ENCODE measurements at regions not wholly inside any gene's neighbourhood (a gene's known extent, or its start where the extent isn't known, plus 50 kb on each side); places are given as distances from the start of the nearest gene placed in this dataset.

- Histone ChIP-seq H3K9me2 (replicated peaks; ENCODE audit: low read depth, low read length) (no peaks in the 10 kb centered on the region), H3K36me3 (ENCODE audit: insufficient read depth, low read length) (no peaks in the 10 kb centered on the region), H3K4me1 (ENCODE audit: insufficient read depth, low read length, poor library complexity, severe bottlenecking) (no peaks in the 10 kb centered on the region), H3K4me3 (ENCODE audit: low read length, poor library complexity, severe bottlenecking) (no peak overlapping the region), H3K9ac (ENCODE audit: low read depth, low read length, poor library complexity, severe bottlenecking) (no peak overlapping the region), H3K27me3 (ENCODE audit: insufficient read depth, low read length, poor library complexity, severe bottlenecking) (no peaks in the 10 kb centered on the region), H4K20me1 (ENCODE audit: insufficient read depth, low read length, poor library complexity, severe bottlenecking) (no peaks in the 10 kb centered on the region), H3K79me2 (ENCODE audit: insufficient read depth, low read length) (no peaks in the 10 kb centered on the region), H2AFZ (ENCODE audit: low read length) (no peak overlapping the region), H3F3A (ENCODE audit: low read depth) (no peaks in the 10 kb centered on the region), H3K4me2 (ENCODE audit: low read depth, low read length, poor library complexity, severe bottlenecking) (no peak overlapping the region), H3K9me3 (ENCODE audit: insufficient read depth, low read depth, low read length) (no peaks in the 10 kb centered on the region)
- TF ChIP-seq CTCF (conservative IDR thresholded peaks at IDR 0.05; ENCODE audit: low read length) = no peak
- TF ChIP-seq EZH2phosphoT487 (IDR thresholded peaks at IDR 0.05; ENCODE audit: borderline replicate concordance) = no peak
These were observed 430.1 kb upstream of the USP24 start for GRCh38 chr1:55645270-55645669.

DNA sequence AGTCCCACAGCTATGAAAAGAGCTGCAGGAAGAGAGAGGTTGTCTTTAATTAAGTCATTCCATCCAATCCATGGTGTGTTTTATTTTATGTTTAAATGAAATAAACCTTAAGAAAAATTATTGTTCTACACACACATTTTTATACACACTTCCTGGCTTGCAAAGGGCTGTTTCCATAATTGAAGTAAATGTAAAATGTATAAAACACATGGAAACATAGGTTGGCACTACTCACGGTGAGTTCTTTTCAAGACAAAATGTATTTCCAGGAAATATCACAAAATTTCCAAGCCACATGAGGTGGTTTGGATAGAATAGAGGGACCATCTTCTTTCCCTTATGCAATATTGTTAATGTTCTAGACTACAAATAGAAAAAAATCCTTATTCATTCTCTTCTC lies 426.8 kb upstream of the USP24 start:
- H3K36me3 ChIP-seq (ENCODE audit: insufficient read depth, low read length) = no peaks in the 10 kb centered on the region
- H3K4me3 ChIP-seq (ENCODE audit: low read length, poor library complexity, severe bottlenecking) = no peak overlapping the region
- no peak overlapping the region for H3K9ac ChIP-seq (ENCODE audit: low read depth, low read length, poor library complexity, severe bottlenecking)
- no peaks in the 10 kb centered on the region for H4K20me1 ChIP-seq (ENCODE audit: insufficient read depth, low read length, poor library complexity, severe bottlenecking)
- H3K79me2 ChIP-seq (ENCODE audit: insufficient read depth, low read length) = no peaks in the 10 kb centered on the region
- H3K9me3 ChIP-seq (ENCODE audit: insufficient read depth, low read depth, low read length) = no peaks in the 10 kb centered on the region
- H3K4me2 ChIP-seq (ENCODE audit: low read depth, low read length, poor library complexity, severe bottlenecking) = no peak overlapping the region
- H3F3A ChIP-seq (ENCODE audit: low read depth) = no peaks in the 10 kb centered on the region
- H2AFZ ChIP-seq (ENCODE audit: low read length) = no peak overlapping the region
- TF ChIP-seq EZH2phosphoT487 (IDR thresholded peaks at IDR 0.05; ENCODE audit: borderline replicate concordance) (no peak), CTCF (conservative IDR thresholded peaks at IDR 0.05; ENCODE audit: low read length) (no peak)
- no peaks in the 10 kb centered on the region for H3K4me1 ChIP-seq (ENCODE audit: insufficient read depth, low read length, poor library complexity, severe bottlenecking)
- H3K27me3 ChIP-seq (ENCODE audit: insufficient read depth, low read length, poor library complexity, severe bottlenecking) = no peaks in the 10 kb centered on the region
- no peaks in the 10 kb centered on the region for H3K9me2 ChIP-seq (replicated peaks; ENCODE audit: low read depth, low read length)

- no peak overlapping the region for H3K9ac ChIP-seq (ENCODE audit: low read depth, low read length, poor library complexity, severe bottlenecking)
- H3K4me3 ChIP-seq (ENCODE audit: low read length, poor library complexity, severe bottlenecking) = no peak overlapping the region
These were observed 425.7 kb upstream of the USP24 start for GRCh38 chr1:55640708-55641473.

More at GRCh38 chr1:55640708-55641473, 425.7 kb upstream of the USP24 start:
- Histone ChIP-seq H3K36me3 (ENCODE audit: insufficient read depth, low read length) (no peaks in the 10 kb centered on the region), H3K9me2 (replicated peaks; ENCODE audit: low read depth, low read length) (no peaks in the 10 kb centered on the region), H3K4me2 (ENCODE audit: low read depth, low read length, poor library complexity, severe bottlenecking) (no peak overlapping the region), H3K9me3 (ENCODE audit: insufficient read depth, low read depth, low read length) (no peaks in the 10 kb centered on the region), H3K4me1 (ENCODE audit: insufficient read depth, low read length, poor library complexity, severe bottlenecking) (no peaks in the 10 kb centered on the region), H3F3A (ENCODE audit: low read depth) (no peaks in the 10 kb centered on the region), H3K27me3 (ENCODE audit: insufficient read depth, low read length, poor library complexity, severe bottlenecking) (no peaks in the 10 kb centered on the region), H4K20me1 (ENCODE audit: insufficient read depth, low read length, poor library complexity, severe bottlenecking) (no peaks in the 10 kb centered on the region), H2AFZ (ENCODE audit: low read length) (no peak overlapping the region), H3K79me2 (ENCODE audit: insufficient read depth, low read length) (no peaks in the 10 kb centered on the region)
- TF ChIP-seq CTCF (conservative IDR thresholded peaks at IDR 0.05; ENCODE audit: low read length) = no peak
- no peak for TF ChIP-seq EZH2phosphoT487 (IDR thresholded peaks at IDR 0.05; ENCODE audit: borderline replicate concordance)

All from Loucy (cell line).